ENCODE measurements at regions not wholly inside any gene's neighbourhood (a gene's known extent, or its start where the extent isn't known, plus 50 kb on each side); places are given as distances from the start of the nearest gene placed in this dataset.

DNA sequence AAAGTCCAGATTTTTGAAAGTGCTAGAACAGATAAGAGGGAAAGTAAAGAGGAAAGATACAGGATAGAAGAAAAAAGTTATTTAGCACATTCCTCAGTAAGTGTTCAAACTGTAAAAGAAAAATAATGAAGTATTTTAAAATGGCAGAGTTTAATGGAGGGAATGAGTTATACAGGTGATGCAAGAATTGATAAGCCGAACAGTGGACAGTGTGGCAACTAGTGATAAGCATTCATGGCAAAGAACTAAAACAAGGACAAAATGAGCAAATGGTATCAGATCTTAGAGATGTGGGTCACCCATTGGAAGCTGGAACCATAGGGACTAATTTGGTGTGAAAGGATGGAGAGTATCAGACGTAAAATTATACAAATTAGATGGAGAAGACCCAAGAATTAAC lies 622.9 kb upstream of the SGO1 start:
- BruUV-seq (replicated peaks), result no TSS peak
- Mint-ChIP-seq H3K9me3 (ENCODE audit: unreplicated experiment) (peaks cover 12% of the 10 kb centered on the region), H3K4me3 (ENCODE audit: unreplicated experiment) (no peak overlapping the region), H3K4me1 (ENCODE audit: low read depth, unreplicated experiment) (no peaks in the 10 kb centered on the region), H3K27me3 (ENCODE audit: insufficient read depth, unreplicated experiment) (no peaks in the 10 kb centered on the region), H3K27ac (ENCODE audit: unreplicated experiment) (no peak overlapping the region), H3K36me3 (ENCODE audit: insufficient read depth, unreplicated experiment) (no peaks in the 10 kb centered on the region)
- TF ChIP-seq, protein P1, sequence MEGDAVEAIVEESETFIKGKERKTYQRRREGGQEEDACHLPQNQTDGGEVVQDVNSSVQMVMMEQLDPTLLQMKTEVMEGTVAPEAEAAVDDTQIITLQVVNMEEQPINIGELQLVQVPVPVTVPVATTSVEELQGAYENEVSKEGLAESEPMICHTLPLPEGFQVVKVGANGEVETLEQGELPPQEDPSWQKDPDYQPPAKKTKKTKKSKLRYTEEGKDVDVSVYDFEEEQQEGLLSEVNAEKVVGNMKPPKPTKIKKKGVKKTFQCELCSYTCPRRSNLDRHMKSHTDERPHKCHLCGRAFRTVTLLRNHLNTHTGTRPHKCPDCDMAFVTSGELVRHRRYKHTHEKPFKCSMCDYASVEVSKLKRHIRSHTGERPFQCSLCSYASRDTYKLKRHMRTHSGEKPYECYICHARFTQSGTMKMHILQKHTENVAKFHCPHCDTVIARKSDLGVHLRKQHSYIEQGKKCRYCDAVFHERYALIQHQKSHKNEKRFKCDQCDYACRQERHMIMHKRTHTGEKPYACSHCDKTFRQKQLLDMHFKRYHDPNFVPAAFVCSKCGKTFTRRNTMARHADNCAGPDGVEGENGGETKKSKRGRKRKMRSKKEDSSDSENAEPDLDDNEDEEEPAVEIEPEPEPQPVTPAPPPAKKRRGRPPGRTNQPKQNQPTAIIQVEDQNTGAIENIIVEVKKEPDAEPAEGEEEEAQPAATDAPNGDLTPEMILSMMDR (IDR thresholded peaks at IDR 0.05; ENCODE audit: insufficient read depth in 1 of 2, low read depth in 1 of 2, low read length in 1 of 2, severe bottlenecking in 1 of 2, unreplicated experiment in 1 of 2), result no peak
- Histone ChIP-seq H3K27me3 (replicated peaks; ENCODE audit: control insufficient read depth, insufficient read depth, low read length) (no peaks in the 10 kb centered on the region), H3K4me1 (no peaks in the 10 kb centered on the region), H3K36me3 (ENCODE audit: control insufficient read depth, insufficient read depth, low read length) (no peaks in the 10 kb centered on the region), H3K4me3 (ENCODE audit: low read depth, low read length) (no peak overlapping the region), H3K9me3 (no peaks in the 10 kb centered on the region)
- DNase-seq, result no peak
- ChIA-PET CTCF (no interaction called here), POLR2A (no interaction called here)
- intact Hi-C loops (cut with micrococcal nuclease; ENCODE audit: unreplicated experiment), result no loop called here

DNA sequence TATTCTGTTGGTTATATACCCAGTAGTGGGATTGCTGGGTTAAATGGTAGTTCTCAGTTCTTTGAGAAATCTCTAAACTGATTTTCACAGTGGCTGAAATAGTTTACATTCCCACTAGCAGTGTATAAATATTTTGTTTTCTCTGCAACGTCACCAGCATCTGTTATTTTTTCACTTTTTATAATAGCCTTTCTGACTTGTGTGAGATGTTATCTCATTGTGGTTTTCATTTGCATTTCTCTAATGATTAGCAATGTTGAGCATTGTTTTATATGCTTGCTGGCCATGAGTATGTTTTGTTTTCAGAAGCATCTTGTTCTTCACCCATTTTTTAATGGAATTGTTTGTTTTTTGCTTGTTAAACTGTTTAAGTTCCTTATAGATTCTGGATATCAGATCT lies 612.7 kb upstream of the SGO1 start:
- ChIA-PET POLR2A (no interaction called here), CTCF (no interaction called here)
- Histone ChIP-seq H3K27me3 (replicated peaks; ENCODE audit: control insufficient read depth, insufficient read depth, low read length) (no peaks in the 10 kb centered on the region), H3K36me3 (ENCODE audit: control insufficient read depth, insufficient read depth, low read length) (no peaks in the 10 kb centered on the region), H3K9me3 (no peaks in the 10 kb centered on the region), H3K4me3 (ENCODE audit: low read depth, low read length) (no peak overlapping the region), H3K4me1 (no peaks in the 10 kb centered on the region)
- no peaks in the 10 kb centered on the region for H3K27me3 Mint-ChIP-seq (ENCODE audit: insufficient read depth, unreplicated experiment)
- no peak overlapping the region for H3K27ac Mint-ChIP-seq (ENCODE audit: unreplicated experiment)
- no peaks in the 10 kb centered on the region for H3K9me3 Mint-ChIP-seq (ENCODE audit: unreplicated experiment)
- intact Hi-C loops (cut with micrococcal nuclease; ENCODE audit: unreplicated experiment), result no loop called here
- H3K36me3 Mint-ChIP-seq (ENCODE audit: insufficient read depth, unreplicated experiment), result no peaks in the 10 kb centered on the region
- BruUV-seq (replicated peaks), result no TSS peak
- no peak for DNase-seq
- TF ChIP-seq, protein P1 (IDR thresholded peaks at IDR 0.05; ENCODE audit: insufficient read depth in 1 of 2, low read depth in 1 of 2, low read length in 1 of 2, severe bottlenecking in 1 of 2, unreplicated experiment in 1 of 2), result no peak
- no peaks in the 10 kb centered on the region for H3K4me1 Mint-ChIP-seq (ENCODE audit: low read depth, unreplicated experiment)
- H3K4me3 Mint-ChIP-seq (ENCODE audit: unreplicated experiment), result no peak overlapping the region

DNA sequence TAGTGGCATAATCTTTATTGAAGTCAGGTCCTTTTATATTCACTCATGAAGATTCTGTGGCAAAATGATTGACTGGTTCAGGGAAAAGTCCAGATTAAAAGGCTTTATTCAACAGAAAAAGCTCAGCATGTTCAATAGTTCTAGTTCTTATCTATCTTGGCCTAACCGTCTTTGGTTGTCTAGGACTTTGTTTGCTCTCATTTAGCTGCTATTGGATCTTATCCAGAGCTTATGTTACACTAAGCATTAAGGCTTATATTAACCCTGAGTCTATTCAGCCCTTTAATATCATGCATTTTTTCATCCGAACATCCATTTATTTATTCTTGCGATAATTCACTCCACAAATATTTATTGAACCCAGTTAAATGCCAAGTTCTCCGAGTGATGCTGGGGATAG lies 601.0 kb upstream of the SGO1 start:
- no peaks in the 10 kb centered on the region for H3K9me3 Mint-ChIP-seq (ENCODE audit: unreplicated experiment)
- H3K27ac Mint-ChIP-seq (ENCODE audit: unreplicated experiment), result no peak overlapping the region
- TF ChIP-seq, protein P1 (IDR thresholded peaks at IDR 0.05; ENCODE audit: insufficient read depth in 1 of 2, low read depth in 1 of 2, low read length in 1 of 2, severe bottlenecking in 1 of 2, unreplicated experiment in 1 of 2), result no peak
- POLR2A ChIA-PET, result no interaction called here
- Histone ChIP-seq H3K9me3 (no peaks in the 10 kb centered on the region), H3K4me3 (ENCODE audit: low read depth, low read length) (no peak overlapping the region), H3K4me1 (no peaks in the 10 kb centered on the region), H3K27me3 (replicated peaks; ENCODE audit: control insufficient read depth, insufficient read depth, low read length) (no peaks in the 10 kb centered on the region), H3K36me3 (ENCODE audit: control insufficient read depth, insufficient read depth, low read length) (no peaks in the 10 kb centered on the region)
- no TSS peak for BruUV-seq (replicated peaks)
- no peaks in the 10 kb centered on the region for H3K27me3 Mint-ChIP-seq (ENCODE audit: insufficient read depth, unreplicated experiment)
- no peak overlapping the region for H3K4me3 Mint-ChIP-seq (ENCODE audit: unreplicated experiment)
- no peaks in the 10 kb centered on the region for H3K4me1 Mint-ChIP-seq (ENCODE audit: low read depth, unreplicated experiment)
- intact Hi-C loops (cut with micrococcal nuclease; ENCODE audit: unreplicated experiment), result no loop called here
- no peak for DNase-seq
- CTCF ChIA-PET, result no interaction called here
- no peaks in the 10 kb centered on the region for H3K36me3 Mint-ChIP-seq (ENCODE audit: insufficient read depth, unreplicated experiment)

Data from Caco-2 (cell line).